DMS153 treated with DMSO at 0.1 percent for 48 hours (cell line): ENCODE measurements at regions not wholly inside any gene's neighbourhood (a gene's known extent, or its start where the extent isn't known, plus 50 kb on each side); places are given as distances from the start of the nearest gene placed in this dataset.
"Not testable (repeated sequence)": the region's sequence is repeated elsewhere in the genome, so short reads cannot be mapped to it uniquely, and the experiment has no call there.

Source experiments
- DNase-seq: peaks from one replicate; lab custom pipeline; 2025; ENCODE audit not compliant: unreplicated experiment; lab: John Stamatoyannopoulos, UW

GRCh38 chr12:46982629-46983392, 96.6 kb upstream of the PCED1B start:
- DNase-seq, result no peak

- DNase-seq, result no peak
Observed at GRCh38 chr12:46983393-46983793, 96.0 kb upstream of the PCED1B start.

GRCh38 chr12:46983959-46984841, 95.2 kb upstream of the PCED1B start:
- peak; percentile 11 for DNase-seq

GRCh38 chr12:46985816-46986215, 93.6 kb upstream of the PCED1B start:
- DNase-seq, result peak; percentile 89

GRCh38 chr12:46988122-46988521, 91.3 kb upstream of the PCED1B start:
- DNase-seq, result not testable (repeated sequence)

- DNase-seq, result no peak
Observed at GRCh38 chr12:46990211-46990610, 89.2 kb upstream of the PCED1B start.

GRCh38 chr12:46992051-46992450, 87.4 kb upstream of the PCED1B start:
- not testable (repeated sequence) for DNase-seq

- DNase-seq, result no peak
Observed at GRCh38 chr12:46998811-46999368, 80.5 kb upstream of the PCED1B start.

- DNase-seq, result no peak
Observed at GRCh38 chr12:47004634-47005033, 74.8 kb upstream of the PCED1B start.

GRCh38 chr12:47007048-47007447, 72.4 kb upstream of the PCED1B start:
- no peak for DNase-seq

GRCh38 chr12:47012552-47012951, 66.9 kb upstream of the PCED1B start:
- no peak for DNase-seq

GRCh38 chr12:47014474-47014873, 64.9 kb upstream of the PCED1B start:
- DNase-seq, result no peak

- no peak for DNase-seq
Observed at GRCh38 chr12:47015381-47015780, 64.0 kb upstream of the PCED1B start.

GRCh38 chr12:47017041-47017713, 62.2 kb upstream of the PCED1B start:
- no peak for DNase-seq

GRCh38 chr12:47017901-47018475, 61.4 kb upstream of the PCED1B start:
- DNase-seq, result no peak

GRCh38 chr12:47020211-47020821, 59.1 kb upstream of the PCED1B start:
- DNase-seq, result no peak

GRCh38 chr12:47021298-47021697, 58.1 kb upstream of the PCED1B start:
- peak; percentile 70 for DNase-seq

- DNase-seq, result no peak
Observed at GRCh38 chr12:47022296-47022695, 57.1 kb upstream of the PCED1B start.

- DNase-seq, result no peak
Observed at GRCh38 chr12:47023311-47023710, 56.1 kb upstream of the PCED1B start.

- DNase-seq, result no peak
Observed at GRCh38 chr12:47023953-47024352, 55.5 kb upstream of the PCED1B start.
